ENCODE measurements at regions not wholly inside any gene's neighbourhood (a gene's known extent, or its start where the extent isn't known, plus 50 kb on each side); places are given as distances from the start of the nearest gene placed in this dataset.

GRCh38 chrX:66504481-66504880, 134.4 kb downstream of the EDA2R start:
- TF ChIP-seq GABPA (IDR thresholded peaks at IDR 0.05; ENCODE audit: low read depth), result no peak
- TF ChIP-seq TAF1 (IDR thresholded peaks at IDR 0.05; ENCODE audit: borderline replicate concordance, low read depth, low read length), result no peak
- TF ChIP-seq TCF7 (IDR thresholded peaks at IDR 0.05; ENCODE audit: borderline replicate concordance), result no peak
- no peak for TF ChIP-seq POLR2A (IDR thresholded peaks at IDR 0.05; ENCODE audit: low read depth, low read length)
